ENCODE measurements at regions not wholly inside any gene's neighbourhood (a gene's known extent, or its start where the extent isn't known, plus 50 kb on each side); places are given as distances from the start of the nearest gene placed in this dataset.

DNA sequence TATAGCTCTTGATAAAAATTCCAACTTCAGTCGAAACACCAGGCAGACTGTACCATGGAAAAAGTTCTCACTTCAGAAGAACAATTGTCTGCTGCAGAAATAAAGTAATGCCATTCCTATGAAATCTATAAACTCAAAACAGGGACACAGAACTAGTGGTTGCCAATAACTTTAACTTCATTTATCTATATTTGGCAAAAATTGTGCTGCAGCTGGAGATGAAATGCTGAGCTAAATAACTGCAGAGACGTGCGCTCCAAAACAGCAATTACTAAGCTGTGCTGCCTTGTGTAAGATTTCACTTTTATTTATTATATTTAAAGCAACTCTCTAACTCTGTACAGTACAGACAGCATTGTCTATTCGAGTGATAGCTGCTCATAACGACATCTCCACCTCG lies 540.1 kb upstream of the ID2 start:
- H3K79me2 ChIP-seq (replicated peaks; ENCODE audit: insufficient read depth, low read length), result no peaks in the 10 kb centered on the region
- no peaks in the 10 kb centered on the region for H3K27me3 ChIP-seq (ENCODE audit: insufficient read depth, low read depth, low read length)
- no peaks in the 10 kb centered on the region for H4K20me1 ChIP-seq (ENCODE audit: insufficient read depth)
- no peaks in the 10 kb centered on the region for H3K9me3 ChIP-seq (ENCODE audit: low read length)
- no peaks in the 10 kb centered on the region for H3K9me2 ChIP-seq (ENCODE audit: insufficient read depth, low read length)
- TF ChIP-seq RAD21 (conservative IDR thresholded peaks at IDR 0.05) (no peak), EZH2 (IDR thresholded peaks at IDR 0.05; ENCODE audit: borderline replicate concordance, insufficient read depth, low read length, poor library complexity, severe bottlenecking) (no peak), SMC3 (conservative IDR thresholded peaks at IDR 0.05; ENCODE audit: poor library complexity) (no peak), MXI1 (conservative IDR thresholded peaks at IDR 0.05; ENCODE audit: poor library complexity, severe bottlenecking) (no peak), CTCF (IDR thresholded peaks at IDR 0.05; ENCODE audit: poor library complexity, severe bottlenecking) (no peak), TAF1 (IDR thresholded peaks at IDR 0.05; ENCODE audit: low read depth) (no peak), EP300 (conservative IDR thresholded peaks at IDR 0.05; ENCODE audit: poor library complexity, severe bottlenecking) (no peak), REST (IDR thresholded peaks at IDR 0.05; ENCODE audit: borderline replicate concordance) (no peak), POLR2AphosphoS5 (IDR thresholded peaks at IDR 0.05) (no peak)
- H2AFZ ChIP-seq (ENCODE audit: low read depth, low read length), result no peak overlapping the region
- H3K4me2 ChIP-seq (ENCODE audit: low read length), result no peak overlapping the region
- H3F3A ChIP-seq (ENCODE audit: insufficient read depth, low read length, poor library complexity, severe bottlenecking), result no peaks in the 10 kb centered on the region
- H3K27ac ChIP-seq (ENCODE audit: low read length), result no peak overlapping the region
- no peak overlapping the region for H3K4me3 ChIP-seq (ENCODE audit: low read length)
- H3K9ac ChIP-seq (ENCODE audit: low read length), result no peak overlapping the region
- no peaks in the 10 kb centered on the region for H3K36me3 ChIP-seq (ENCODE audit: insufficient read depth, low read length)

DNA sequence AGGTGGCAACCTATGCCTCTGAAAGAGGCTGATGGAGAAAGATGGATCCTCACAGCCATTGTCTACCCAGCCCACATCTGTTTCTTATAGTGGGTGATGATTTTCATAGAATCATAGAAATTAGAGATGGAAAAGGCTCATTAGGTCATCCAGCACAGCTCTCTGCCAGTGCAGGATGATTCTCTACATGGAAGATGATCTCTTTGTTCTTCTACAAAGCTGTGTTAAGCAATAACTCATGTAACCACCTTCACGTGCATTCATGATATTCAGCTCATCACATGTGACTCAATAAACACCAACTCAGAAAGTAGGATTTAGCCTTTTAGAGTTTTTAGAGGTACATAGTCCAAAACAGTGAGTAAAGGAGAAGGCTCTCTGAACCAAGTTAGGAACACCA lies 539.4 kb upstream of the ID2 start:
- Histone ChIP-seq H3K27me3 (ENCODE audit: insufficient read depth, low read depth, low read length) (no peaks in the 10 kb centered on the region), H3K36me3 (ENCODE audit: insufficient read depth, low read length) (no peaks in the 10 kb centered on the region), H3K4me2 (ENCODE audit: low read length) (no peak overlapping the region), H3K4me3 (ENCODE audit: low read length) (no peak overlapping the region), H3K9ac (ENCODE audit: low read length) (no peak overlapping the region), H3K9me3 (ENCODE audit: low read length) (no peaks in the 10 kb centered on the region), H3K27ac (ENCODE audit: low read length) (no peak overlapping the region), H3F3A (ENCODE audit: insufficient read depth, low read length, poor library complexity, severe bottlenecking) (no peaks in the 10 kb centered on the region), H3K79me2 (replicated peaks; ENCODE audit: insufficient read depth, low read length) (no peaks in the 10 kb centered on the region), H4K20me1 (ENCODE audit: insufficient read depth) (no peaks in the 10 kb centered on the region), H3K9me2 (ENCODE audit: insufficient read depth, low read length) (no peaks in the 10 kb centered on the region), H2AFZ (ENCODE audit: low read depth, low read length) (no peak overlapping the region)
- TF ChIP-seq RAD21 (conservative IDR thresholded peaks at IDR 0.05) (no peak), SMC3 (conservative IDR thresholded peaks at IDR 0.05; ENCODE audit: poor library complexity) (no peak)

GRCh38 chr2:8144131-8144631 lies 537.7 kb upstream of the ID2 start:
- H3K9ac ChIP-seq (ENCODE audit: low read length), result no peak overlapping the region
- H2AFZ ChIP-seq (ENCODE audit: low read depth, low read length), result no peak overlapping the region
- no peaks in the 10 kb centered on the region for H3K27me3 ChIP-seq (ENCODE audit: insufficient read depth, low read depth, low read length)
- no peaks in the 10 kb centered on the region for H3K9me3 ChIP-seq (ENCODE audit: low read length)
- no peaks in the 10 kb centered on the region for H4K20me1 ChIP-seq (ENCODE audit: insufficient read depth)
- TF ChIP-seq CTCF (IDR thresholded peaks at IDR 0.05; ENCODE audit: poor library complexity, severe bottlenecking) (no peak), TAF1 (IDR thresholded peaks at IDR 0.05; ENCODE audit: low read depth) (no peak), POLR2AphosphoS5 (IDR thresholded peaks at IDR 0.05) (no peak), EZH2 (IDR thresholded peaks at IDR 0.05; ENCODE audit: borderline replicate concordance, insufficient read depth, low read length, poor library complexity, severe bottlenecking) (no peak), RAD21 (conservative IDR thresholded peaks at IDR 0.05) (no peak), EP300 (conservative IDR thresholded peaks at IDR 0.05; ENCODE audit: poor library complexity, severe bottlenecking) (no peak), SMC3 (conservative IDR thresholded peaks at IDR 0.05; ENCODE audit: poor library complexity) (no peak), REST (IDR thresholded peaks at IDR 0.05; ENCODE audit: borderline replicate concordance) (no peak), MXI1 (conservative IDR thresholded peaks at IDR 0.05; ENCODE audit: poor library complexity, severe bottlenecking) (no peak)
- H3K27ac ChIP-seq (ENCODE audit: low read length), result no peak overlapping the region
- no peaks in the 10 kb centered on the region for H3K9me2 ChIP-seq (ENCODE audit: insufficient read depth, low read length)
- H3F3A ChIP-seq (ENCODE audit: insufficient read depth, low read length, poor library complexity, severe bottlenecking), result no peaks in the 10 kb centered on the region
- H3K4me2 ChIP-seq (ENCODE audit: low read length), result no peak overlapping the region
- no peak overlapping the region for H3K4me3 ChIP-seq (ENCODE audit: low read length)
- no peaks in the 10 kb centered on the region for H3K79me2 ChIP-seq (replicated peaks; ENCODE audit: insufficient read depth, low read length)
- no peaks in the 10 kb centered on the region for H3K36me3 ChIP-seq (ENCODE audit: insufficient read depth, low read length)

Data from neural cell (in vitro differentiated cells).